ENCODE measurements at regions not wholly inside any gene's neighbourhood (a gene's known extent, or its start where the extent isn't known, plus 50 kb on each side); places are given as distances from the start of the nearest gene placed in this dataset.

GRCh38 chr2:215521031-215521430, 85.2 kb upstream of the FN1 start:
- no peak for TF ChIP-seq POLR2A (IDR thresholded peaks at IDR 0.05; ENCODE audit: low read depth, low read length)
- TF ChIP-seq HDAC2 (IDR thresholded peaks at IDR 0.05): no peak
- TF ChIP-seq ZBTB33 (IDR thresholded peaks at IDR 0.05): no peak
- TF ChIP-seq HDGF (IDR thresholded peaks at IDR 0.05): no peak
- no peak for TF ChIP-seq CBX5 (IDR thresholded peaks at IDR 0.05; ENCODE audit: low read depth)
- TF ChIP-seq ATF3 (IDR thresholded peaks at IDR 0.05; ENCODE audit: borderline replicate concordance, extremely low read depth, low read depth, low read length): no peak
- no peak for TF ChIP-seq USF2 (IDR thresholded peaks at IDR 0.05; ENCODE audit: borderline replicate concordance, low read depth, low read length)
- TF ChIP-seq PAX8 (IDR thresholded peaks at IDR 0.05): no peak
- TF ChIP-seq CTCF (IDR thresholded peaks at IDR 0.05 in 2 of 3, conservative IDR thresholded peaks at IDR 0.05 in 1 of 3; ENCODE audit: control insufficient read depth in 2 of 3, extremely low read depth in 1 of 3, insufficient read depth in 1 of 3, low read depth in 3 of 3, low read length in 3 of 3): no peak
- TF ChIP-seq SMARCA5 (IDR thresholded peaks at IDR 0.05): no peak
- TF ChIP-seq CHD1 (IDR thresholded peaks at IDR 0.05; ENCODE audit: low read depth, low read length): no peak
